ENCODE measurements at regions not wholly inside any gene's neighbourhood (a gene's known extent, or its start where the extent isn't known, plus 50 kb on each side); places are given as distances from the start of the nearest gene placed in this dataset.

- H3K27ac ChIP-seq (ENCODE audit: low read depth, low read length): no peak overlapping the region
- H3K27me3 ChIP-seq (ENCODE audit: insufficient read depth, low read length): no peaks in the 10 kb centered on the region
- H3K79me2 ChIP-seq (ENCODE audit: control insufficient read depth, insufficient read depth, low read length, unreplicated experiment): no peaks in the 10 kb centered on the region
- H3K36me3 ChIP-seq (ENCODE audit: insufficient read depth, low read length): no peaks in the 10 kb centered on the region
- no peak overlapping the region for H3K4me3 ChIP-seq (ENCODE audit: low read depth, low read length)
- no peak overlapping the region for H2AFZ ChIP-seq (ENCODE audit: low read length, unreplicated experiment)
- H3K4me1 ChIP-seq (ENCODE audit: control insufficient read depth, insufficient read depth, low read length, unreplicated experiment): peaks cover 13% of the 10 kb centered on the region
Observed at GRCh38 chr13:65966991-65967451, 1263.1 kb downstream of the PCDH9 start.

GRCh38 chr13:65965501-65965900, 1264.6 kb downstream of the PCDH9 start:
- Histone ChIP-seq H3K4me1 (ENCODE audit: control insufficient read depth, insufficient read depth, low read length, unreplicated experiment) (peaks cover 13% of the 10 kb centered on the region), H3K4me3 (ENCODE audit: low read depth, low read length) (no peak overlapping the region), H3K27ac (ENCODE audit: low read depth, low read length) (peak overlapping the region; percentile 0; the same call in 1 of the 2 replicates), H3K79me2 (ENCODE audit: control insufficient read depth, insufficient read depth, low read length, unreplicated experiment) (no peaks in the 10 kb centered on the region), H3K36me3 (ENCODE audit: insufficient read depth, low read length) (no peaks in the 10 kb centered on the region), H2AFZ (ENCODE audit: low read length, unreplicated experiment) (no peak overlapping the region), H3K27me3 (ENCODE audit: insufficient read depth, low read length) (no peaks in the 10 kb centered on the region)

- Histone ChIP-seq H2AFZ (ENCODE audit: low read length, unreplicated experiment) (no peak overlapping the region), H3K4me1 (ENCODE audit: control insufficient read depth, insufficient read depth, low read length, unreplicated experiment) (peaks cover 13% of the 10 kb centered on the region), H3K79me2 (ENCODE audit: control insufficient read depth, insufficient read depth, low read length, unreplicated experiment) (no peaks in the 10 kb centered on the region), H3K27ac (ENCODE audit: low read depth, low read length) (peak overlapping the region; percentile 36), H3K4me3 (ENCODE audit: low read depth, low read length) (no peak overlapping the region), H3K36me3 (ENCODE audit: insufficient read depth, low read length) (0 out of 2 replicates have a peak, but pooled peaks cover 4% of the 10 kb centered on the region), H3K27me3 (ENCODE audit: insufficient read depth, low read length) (no peaks in the 10 kb centered on the region)
Observed at GRCh38 chr13:65964672-65965071, 1265.5 kb downstream of the PCDH9 start.

GRCh38 chr13:65959305-65959704, 1270.8 kb downstream of the PCDH9 start:
- Histone ChIP-seq H2AFZ (ENCODE audit: low read length, unreplicated experiment) (no peak overlapping the region), H3K4me1 (ENCODE audit: control insufficient read depth, insufficient read depth, low read length, unreplicated experiment) (no peaks in the 10 kb centered on the region), H3K79me2 (ENCODE audit: control insufficient read depth, insufficient read depth, low read length, unreplicated experiment) (no peaks in the 10 kb centered on the region), H3K27ac (ENCODE audit: low read depth, low read length) (no peak overlapping the region), H3K4me3 (ENCODE audit: low read depth, low read length) (no peak overlapping the region), H3K36me3 (ENCODE audit: insufficient read depth, low read length) (peaks cover 4% of the 10 kb centered on the region; the same call in 1 of the 2 replicates), H3K27me3 (ENCODE audit: insufficient read depth, low read length) (no peaks in the 10 kb centered on the region)

GRCh38 chr13:65946387-65946786, 1283.7 kb downstream of the PCDH9 start:
- peaks cover 19% of the 10 kb centered on the region for H3K4me1 ChIP-seq (ENCODE audit: control insufficient read depth, insufficient read depth, low read length, unreplicated experiment)
- H3K27me3 ChIP-seq (ENCODE audit: insufficient read depth, low read length): no peaks in the 10 kb centered on the region
- H3K36me3 ChIP-seq (ENCODE audit: insufficient read depth, low read length): no peaks in the 10 kb centered on the region
- H3K79me2 ChIP-seq (ENCODE audit: control insufficient read depth, insufficient read depth, low read length, unreplicated experiment): no peaks in the 10 kb centered on the region
- H3K27ac ChIP-seq (ENCODE audit: low read depth, low read length): no peak overlapping the region
- no peak overlapping the region for H3K4me3 ChIP-seq (ENCODE audit: low read depth, low read length)
- H2AFZ ChIP-seq (ENCODE audit: low read length, unreplicated experiment): no peak overlapping the region

GRCh38 chr13:65943708-65944107, 1286.4 kb downstream of the PCDH9 start:
- Histone ChIP-seq H3K79me2 (ENCODE audit: control insufficient read depth, insufficient read depth, low read length, unreplicated experiment) (no peaks in the 10 kb centered on the region), H3K4me1 (ENCODE audit: control insufficient read depth, insufficient read depth, low read length, unreplicated experiment) (peaks cover 19% of the 10 kb centered on the region), H3K27ac (ENCODE audit: low read depth, low read length) (peak overlapping the region; percentile 49), H3K27me3 (ENCODE audit: insufficient read depth, low read length) (no peaks in the 10 kb centered on the region), H3K4me3 (ENCODE audit: low read depth, low read length) (peak overlapping the region; percentile 30; the same call in 1 of the 2 replicates), H2AFZ (ENCODE audit: low read length, unreplicated experiment) (peak overlapping the region; percentile 46), H3K36me3 (ENCODE audit: insufficient read depth, low read length) (no peaks in the 10 kb centered on the region)

GRCh38 chr13:65943024-65943423, 1287.1 kb downstream of the PCDH9 start:
- H2AFZ ChIP-seq (ENCODE audit: low read length, unreplicated experiment): peak overlapping the region; percentile 31
- no peaks in the 10 kb centered on the region for H3K36me3 ChIP-seq (ENCODE audit: insufficient read depth, low read length)
- H3K4me1 ChIP-seq (ENCODE audit: control insufficient read depth, insufficient read depth, low read length, unreplicated experiment): peaks cover 19% of the 10 kb centered on the region
- no peaks in the 10 kb centered on the region for H3K27me3 ChIP-seq (ENCODE audit: insufficient read depth, low read length)
- H3K4me3 ChIP-seq (ENCODE audit: low read depth, low read length): peak overlapping the region; percentile 16; the same call in 1 of the 2 replicates
- H3K27ac ChIP-seq (ENCODE audit: low read depth, low read length): peak overlapping the region; percentile 49; the same call in 1 of the 2 replicates
- no peaks in the 10 kb centered on the region for H3K79me2 ChIP-seq (ENCODE audit: control insufficient read depth, insufficient read depth, low read length, unreplicated experiment)

GRCh38 chr13:65940720-65941119, 1289.4 kb downstream of the PCDH9 start:
- peaks cover 19% of the 10 kb centered on the region for H3K4me1 ChIP-seq (ENCODE audit: control insufficient read depth, insufficient read depth, low read length, unreplicated experiment)
- H3K36me3 ChIP-seq (ENCODE audit: insufficient read depth, low read length): no peaks in the 10 kb centered on the region
- H2AFZ ChIP-seq (ENCODE audit: low read length, unreplicated experiment): no peak overlapping the region
- no peaks in the 10 kb centered on the region for H3K79me2 ChIP-seq (ENCODE audit: control insufficient read depth, insufficient read depth, low read length, unreplicated experiment)
- H3K27me3 ChIP-seq (ENCODE audit: insufficient read depth, low read length): no peaks in the 10 kb centered on the region
- H3K27ac ChIP-seq (ENCODE audit: low read depth, low read length): no peak overlapping the region
- no peak overlapping the region for H3K4me3 ChIP-seq (ENCODE audit: low read depth, low read length)

GRCh38 chr13:65937251-65937650, 1292.9 kb downstream of the PCDH9 start:
- H2AFZ ChIP-seq (ENCODE audit: low read length, unreplicated experiment): no peak overlapping the region
- H3K36me3 ChIP-seq (ENCODE audit: insufficient read depth, low read length): no peaks in the 10 kb centered on the region
- H3K4me1 ChIP-seq (ENCODE audit: control insufficient read depth, insufficient read depth, low read length, unreplicated experiment): peaks cover 10% of the 10 kb centered on the region
- H3K79me2 ChIP-seq (ENCODE audit: control insufficient read depth, insufficient read depth, low read length, unreplicated experiment): no peaks in the 10 kb centered on the region
- H3K27ac ChIP-seq (ENCODE audit: low read depth, low read length): no peak overlapping the region
- no peaks in the 10 kb centered on the region for H3K27me3 ChIP-seq (ENCODE audit: insufficient read depth, low read length)
- no peak overlapping the region for H3K4me3 ChIP-seq (ENCODE audit: low read depth, low read length)

GRCh38 chr13:65936249-65936648, 1293.9 kb downstream of the PCDH9 start:
- no peak overlapping the region for H3K4me3 ChIP-seq (ENCODE audit: low read depth, low read length)

GRCh38 chr13:65932587-65933239, 1297.4 kb downstream of the PCDH9 start:
- H3K4me1 ChIP-seq (ENCODE audit: control insufficient read depth, insufficient read depth, low read length, unreplicated experiment): peaks cover 10% of the 10 kb centered on the region
- H3K4me3 ChIP-seq (ENCODE audit: low read depth, low read length): no peak overlapping the region
- no peak overlapping the region for H3K27ac ChIP-seq (ENCODE audit: low read depth, low read length)
- H3K27me3 ChIP-seq (ENCODE audit: insufficient read depth, low read length): no peaks in the 10 kb centered on the region
- H2AFZ ChIP-seq (ENCODE audit: low read length, unreplicated experiment): no peak overlapping the region
- H3K79me2 ChIP-seq (ENCODE audit: control insufficient read depth, insufficient read depth, low read length, unreplicated experiment): no peaks in the 10 kb centered on the region
- no peaks in the 10 kb centered on the region for H3K36me3 ChIP-seq (ENCODE audit: insufficient read depth, low read length)

More at GRCh38 chr13:65936249-65936648, 1293.9 kb downstream of the PCDH9 start:
- H2AFZ ChIP-seq (ENCODE audit: low read length, unreplicated experiment): no peak overlapping the region
- H3K27ac ChIP-seq (ENCODE audit: low read depth, low read length): no peak overlapping the region
- H3K27me3 ChIP-seq (ENCODE audit: insufficient read depth, low read length): no peaks in the 10 kb centered on the region
- H3K4me1 ChIP-seq (ENCODE audit: control insufficient read depth, insufficient read depth, low read length, unreplicated experiment): peaks cover 10% of the 10 kb centered on the region
- no peaks in the 10 kb centered on the region for H3K79me2 ChIP-seq (ENCODE audit: control insufficient read depth, insufficient read depth, low read length, unreplicated experiment)
- no peaks in the 10 kb centered on the region for H3K36me3 ChIP-seq (ENCODE audit: insufficient read depth, low read length)

Measured in ACC112 (cell line).